ENCODE measurements at regions not wholly inside any gene's neighbourhood (a gene's known extent, or its start where the extent isn't known, plus 50 kb on each side); places are given as distances from the start of the nearest gene placed in this dataset.

- no TSS peak for BruUV-seq (replicated peaks)
- POLR2A ChIA-PET: no interaction called here
- H3K27ac Mint-ChIP-seq (ENCODE audit: low read depth, unreplicated experiment): no peak overlapping the region
- H3K9me3 Mint-ChIP-seq (ENCODE audit: unreplicated experiment): peaks cover 18% of the 10 kb centered on the region
- CTCF ChIA-PET: no interaction called here
- no peak for DNase-seq (ENCODE audit: unreplicated experiment)
- TF ChIP-seq, protein P1, sequence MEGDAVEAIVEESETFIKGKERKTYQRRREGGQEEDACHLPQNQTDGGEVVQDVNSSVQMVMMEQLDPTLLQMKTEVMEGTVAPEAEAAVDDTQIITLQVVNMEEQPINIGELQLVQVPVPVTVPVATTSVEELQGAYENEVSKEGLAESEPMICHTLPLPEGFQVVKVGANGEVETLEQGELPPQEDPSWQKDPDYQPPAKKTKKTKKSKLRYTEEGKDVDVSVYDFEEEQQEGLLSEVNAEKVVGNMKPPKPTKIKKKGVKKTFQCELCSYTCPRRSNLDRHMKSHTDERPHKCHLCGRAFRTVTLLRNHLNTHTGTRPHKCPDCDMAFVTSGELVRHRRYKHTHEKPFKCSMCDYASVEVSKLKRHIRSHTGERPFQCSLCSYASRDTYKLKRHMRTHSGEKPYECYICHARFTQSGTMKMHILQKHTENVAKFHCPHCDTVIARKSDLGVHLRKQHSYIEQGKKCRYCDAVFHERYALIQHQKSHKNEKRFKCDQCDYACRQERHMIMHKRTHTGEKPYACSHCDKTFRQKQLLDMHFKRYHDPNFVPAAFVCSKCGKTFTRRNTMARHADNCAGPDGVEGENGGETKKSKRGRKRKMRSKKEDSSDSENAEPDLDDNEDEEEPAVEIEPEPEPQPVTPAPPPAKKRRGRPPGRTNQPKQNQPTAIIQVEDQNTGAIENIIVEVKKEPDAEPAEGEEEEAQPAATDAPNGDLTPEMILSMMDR (IDR thresholded peaks at IDR 0.05; ENCODE audit: unreplicated experiment): no peak
- H3K27me3 Mint-ChIP-seq (ENCODE audit: insufficient read depth, unreplicated experiment): no peaks in the 10 kb centered on the region
- intact Hi-C loops (cut with micrococcal nuclease): no loop called here
- H3K4me3 Mint-ChIP-seq (ENCODE audit: unreplicated experiment): no peak overlapping the region
- no peaks in the 10 kb centered on the region for H3K36me3 Mint-ChIP-seq (ENCODE audit: insufficient read depth, unreplicated experiment)
- no peaks in the 10 kb centered on the region for H3K4me1 Mint-ChIP-seq (ENCODE audit: insufficient read depth, unreplicated experiment)
Measured at GRCh38 chr10:130992802-130993523, 318.6 kb downstream of the TCERG1L start.

GRCh38 chr10:130993612-130994011 lies 317.9 kb downstream of the TCERG1L start:
- POLR2A ChIA-PET: no interaction called here
- no TSS peak for BruUV-seq (replicated peaks)
- CTCF ChIA-PET: no interaction called here
- H3K36me3 Mint-ChIP-seq (ENCODE audit: insufficient read depth, unreplicated experiment): no peaks in the 10 kb centered on the region
- intact Hi-C loops (cut with micrococcal nuclease): no loop called here
- no peak for DNase-seq (ENCODE audit: unreplicated experiment)
- no peaks in the 10 kb centered on the region for H3K4me1 Mint-ChIP-seq (ENCODE audit: insufficient read depth, unreplicated experiment)
- H3K27ac Mint-ChIP-seq (ENCODE audit: low read depth, unreplicated experiment): no peak overlapping the region
- H3K4me3 Mint-ChIP-seq (ENCODE audit: unreplicated experiment): no peak overlapping the region
- TF ChIP-seq, protein P1 (IDR thresholded peaks at IDR 0.05; ENCODE audit: unreplicated experiment): no peak
- H3K9me3 Mint-ChIP-seq (ENCODE audit: unreplicated experiment): peaks cover 18% of the 10 kb centered on the region
- H3K27me3 Mint-ChIP-seq (ENCODE audit: insufficient read depth, unreplicated experiment): no peaks in the 10 kb centered on the region

DNA sequence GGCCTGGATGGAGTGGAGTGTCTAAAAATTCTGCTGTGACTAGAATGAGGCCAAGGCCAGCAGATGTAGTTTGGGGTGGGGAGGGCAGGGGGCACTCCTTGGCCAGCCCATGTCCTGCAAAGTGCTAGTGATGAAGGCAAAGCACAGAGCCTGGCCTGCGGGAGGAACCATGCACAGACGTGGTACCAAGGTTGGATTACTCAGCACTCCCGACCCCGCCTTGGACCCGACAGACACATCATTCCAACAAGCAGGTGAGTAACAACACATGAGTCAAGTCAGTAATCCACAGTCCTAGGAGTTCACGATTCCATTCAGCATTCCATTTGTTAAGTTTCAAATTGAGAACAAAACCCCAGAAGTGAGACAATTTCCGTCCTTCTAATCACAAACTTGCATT lies 317.3 kb downstream of the TCERG1L start:
- H3K4me1 Mint-ChIP-seq (ENCODE audit: insufficient read depth, unreplicated experiment): no peaks in the 10 kb centered on the region
- H3K9me3 Mint-ChIP-seq (ENCODE audit: unreplicated experiment): peaks cover 18% of the 10 kb centered on the region
- TF ChIP-seq, protein P1 (IDR thresholded peaks at IDR 0.05; ENCODE audit: unreplicated experiment): no peak
- no peak for DNase-seq (ENCODE audit: unreplicated experiment)
- H3K27ac Mint-ChIP-seq (ENCODE audit: low read depth, unreplicated experiment): no peak overlapping the region
- BruUV-seq (replicated peaks): no TSS peak
- POLR2A ChIA-PET: no interaction called here
- CTCF ChIA-PET: no interaction called here
- no peak overlapping the region for H3K4me3 Mint-ChIP-seq (ENCODE audit: unreplicated experiment)
- no peaks in the 10 kb centered on the region for H3K36me3 Mint-ChIP-seq (ENCODE audit: insufficient read depth, unreplicated experiment)
- intact Hi-C loops (cut with micrococcal nuclease): no loop called here
- no peaks in the 10 kb centered on the region for H3K27me3 Mint-ChIP-seq (ENCODE audit: insufficient read depth, unreplicated experiment)

- no TSS peak for BruUV-seq (replicated peaks)
- CTCF ChIA-PET: interaction anchor here (0.6 to 0.7 kb wide), 2 partner anchors 27 to 761 kb away, joined by 3 read pairs; no protein-coding TSS in a partner anchor
- H3K9me3 Mint-ChIP-seq (ENCODE audit: unreplicated experiment): peaks cover 18% of the 10 kb centered on the region
- DNase-seq (ENCODE audit: unreplicated experiment): no peak
- TF ChIP-seq, protein P1 (IDR thresholded peaks at IDR 0.05; ENCODE audit: unreplicated experiment): no peak
- H3K27ac Mint-ChIP-seq (ENCODE audit: low read depth, unreplicated experiment): no peak overlapping the region
- POLR2A ChIA-PET: interaction anchor here (0.7 kb wide), 2 partner anchors 26 to 200 kb away, joined by 3 read pairs; no protein-coding TSS in a partner anchor
- H3K36me3 Mint-ChIP-seq (ENCODE audit: insufficient read depth, unreplicated experiment): no peaks in the 10 kb centered on the region
- intact Hi-C loops (cut with micrococcal nuclease): no loop called here
- H3K4me1 Mint-ChIP-seq (ENCODE audit: insufficient read depth, unreplicated experiment): no peaks in the 10 kb centered on the region
- H3K27me3 Mint-ChIP-seq (ENCODE audit: insufficient read depth, unreplicated experiment): no peaks in the 10 kb centered on the region
- H3K4me3 Mint-ChIP-seq (ENCODE audit: unreplicated experiment): no peak overlapping the region
Measured at GRCh38 chr10:130994845-130995244, 316.7 kb downstream of the TCERG1L start.

Measured in MCF 10A (cell line).